PC-9 (cell line): ENCODE measurements at regions not wholly inside any gene's neighbourhood (a gene's known extent, or its start where the extent isn't known, plus 50 kb on each side); places are given as distances from the start of the nearest gene placed in this dataset.

ENCODE experiments used
- CTCF ChIP-seq: fragments of 200-600 bp; sonication (generic); conservative IDR thresholded peaks from 2 replicates; pipeline ENCODE4 v1.6.1; 2017; ENCODE audit warnings: mixed run types, antibody characterized with exemption, mild to moderate bottlenecking, moderate library complexity
- EZH2 ChIP-seq: fragments of 200-600 bp; sonication (generic); IDR thresholded peaks from 2 replicates; pipeline ENCODE4 v1.8.0; 2017; ENCODE audit warnings: antibody characterized with exemption, low read depth

GRCh38 chr16:6209355-6209930 lies 1111.8 kb upstream of the EEF2KMT start:
- TF ChIP-seq CTCF (no peak), EZH2 (no peak)
